Heart left ventricle (tissue), 16 donors: ENCODE measurements at regions not wholly inside any gene's neighbourhood (a gene's known extent, or its start where the extent isn't known, plus 50 kb on each side); places are given as distances from the start of the nearest gene placed in this dataset.

ENCODE experiments used
- ATAC-seq, 4 donors: fragments of 200-7000 bp; cut with Tn5 transposase; one replicate each; pipeline ENCODE4 v1.9.1; 2020 to 2022; ENCODE audit warnings: moderate library complexity in 4 of 4, mild to moderate bottlenecking in 3 of 4, moderate number of reproducible peaks in 1 of 4
- DNase-seq, 5 donors: peaks; one replicate each; pipeline ENCODE4 v3.0.0-alpha.2; 2020
- H3K27ac ChIP-seq, 12 donors: fragments of 200-600 bp; sonication (generic) in 4 of 12; one replicate each; pipeline versions ENCODE4 v1.5.0 to v1.8.0; 2016 to 2022; ENCODE audit warnings: mild to moderate bottlenecking in 2 of 12
- H3K27me3 ChIP-seq, 9 donors: fragments of 200-600 bp; sonication (generic) in 2 of 9; one replicate each; pipeline versions ENCODE4 v1.5.1 to v1.8.0; 2016 to 2022; ENCODE audit warnings: mild to moderate bottlenecking in 3 of 9
- H3K36me3 ChIP-seq, 9 donors: fragments of 200-600 bp; sonication (generic) in 2 of 9; one replicate each; pipeline versions ENCODE4 v1.5.0 to v1.8.0; 2018 to 2022; ENCODE audit warnings: mild to moderate bottlenecking in 2 of 9
- H3K4me1 ChIP-seq, 12 donors: fragments of 200-600 bp; sonication (generic) in 4 of 12; one replicate each; pipeline versions ENCODE4 v1.5.0 to v1.8.0; 2016 to 2022; ENCODE audit warnings: mild to moderate bottlenecking in 3 of 12
- H3K4me3 ChIP-seq, 12 donors: fragments of 200-600 bp; sonication (generic) in 4 of 12; one replicate each; pipeline versions ENCODE4 v1.5.0 to v1.8.0; 2017 to 2022; ENCODE audit warnings: mild to moderate bottlenecking in 9 of 12, moderate library complexity in 4 of 12
- H3K9me3 ChIP-seq, 12 donors: fragments of 200-600 bp; sonication (generic) in 4 of 12; one replicate each; pipeline versions ENCODE4 v1.5.0 to v1.8.0; 2016 to 2022; ENCODE audit warnings: mild to moderate bottlenecking in 1 of 12
- CTCF ChIP-seq, 12 donors: fragments of 200-600 bp; sonication (generic) in 4 of 12; IDR thresholded peaks; one replicate each; pipeline versions ENCODE4 v1.5.0 to v1.8.0; 2018 to 2022; ENCODE audit warnings: antibody characterized with exemption in 12 of 12, mild to moderate bottlenecking in 5 of 12
- POLR2A ChIP-seq, 2 donors: fragments of 450-650 bp; IDR thresholded peaks; one replicate each; pipeline ENCODE4 v1.6.1; 2017; ENCODE audit warnings: antibody characterized with exemption in 2 of 2, mild to moderate bottlenecking in 2 of 2, moderate library complexity in 2 of 2
- WGBS, 4 donors: extraction: QIAGEN DNeasy Blood & Tissue Kit in 2 of 4; methylation state at CpG; one replicate each; pipeline versions ENCODE4 v1.1.5 to v1.1.7; 2013 to 2018; 5-methylcytosine and 5-hydroxymethylcytosine counted together
- intact Hi-C, 10 donors: fragments of 100-400 bp; cut with DNase I; formaldehyde crosslinking; loops; one replicate each; pipeline versions ENCODE4 v1.11.1 to v1.14.2; 2022
- donor health status: ischemic (EF 13 %, LVEDD 7.1; RV severe dilation, severe dysfunction).
- donor health status: healthy with polysubstance abuse.
- donor health status: DM: no; HTN: yes; CAD: no.
- donor health status: DM: no; HTN: no; CAD: no.
- donor health status: ischemic (EF 25% LVEDD 6.9; RV normal size, moderate dysfunction).
- donor health status: ischemic (EF 25% LVEDD 5.7; RV mildly dilated, moderate dysfunction).
- donor health status: healthy.
- donor health status: DM: yes; HTN: yes; CAD: no.
- donor health status: ischemic (EF 35%, LVEDD 5.7; RV mildly dilated, moderate dysfunction).
- donor health status: nonischemic (EF 11% LVEDD 7.7; RV severe dilation, severe dysfunction).
- donor health status: DM: yes; HTN: yes; CAD: no.
- donor health status: PGD.
- donor health status: ischemic (EF 29% LVEDD 5.4; RV normal size, mild dysfunction).
- donor health status: nonischemic (EF 23%, LVEDD 6.1; RV moderate dilation, normal function).

GRCh38 chr16:16956376-16956775 is 514.4 kb downstream of the XYLT1 start:
- intact Hi-C loops = no loop called here
- H3K27ac ChIP-seq = no peak overlapping the region
- 54 to 60% (median 57%) methylated on average over 2 of the region's 2 CpGs for WGBS, 4 donors
- H3K9me3 ChIP-seq = no peaks in the 10 kb centered on the region
- DNase-seq = no peak
- H3K4me1 ChIP-seq = no peaks in the 10 kb centered on the region
- no peak for ATAC-seq
- no peaks in the 10 kb centered on the region for H3K36me3 ChIP-seq
- peaks cover 0 to 8% (median 0%) of the 10 kb centered on the region in 9 donors for H3K27me3 ChIP-seq
- no peak for TF ChIP-seq POLR2A (IDR thresholded peaks at IDR 0.05)
- no peak for TF ChIP-seq CTCF (IDR thresholded peaks at IDR 0.05)
- H3K4me3 ChIP-seq = no peak overlapping the region

DNA sequence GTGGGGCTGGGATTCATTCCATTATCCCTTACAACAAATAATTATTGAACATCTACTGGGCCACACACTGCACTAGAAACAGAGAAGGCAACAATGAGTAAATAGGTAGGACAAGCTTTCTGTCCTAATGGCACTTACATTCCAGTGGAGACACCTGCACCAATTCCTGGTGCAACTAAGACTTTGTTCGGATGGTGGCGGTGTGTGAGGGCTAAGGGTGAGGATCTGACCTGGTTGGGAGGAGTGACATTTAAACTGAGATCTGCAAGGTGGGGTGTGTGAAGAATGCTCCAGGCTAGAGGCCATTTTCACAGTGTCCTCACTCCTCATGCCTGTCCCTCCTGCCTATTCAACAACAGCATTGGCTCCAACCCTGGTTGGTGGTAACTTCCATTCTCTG is 510.0 kb downstream of the XYLT1 start:
- intact Hi-C loops = no loop called here
- no peak for DNase-seq
- no peaks in the 10 kb centered on the region for H3K9me3 ChIP-seq
- H3K36me3 ChIP-seq = no peaks in the 10 kb centered on the region
- no peak for ATAC-seq
- peaks cover 0 to 8% (median 0%) of the 10 kb centered on the region in 9 donors for H3K27me3 ChIP-seq
- no peak overlapping the region for H3K27ac ChIP-seq
- no peaks in the 10 kb centered on the region for H3K4me1 ChIP-seq
- WGBS, 4 donors = 75 to 89% (median 80%) methylated on average over 2 of the region's 2 CpGs
- H3K4me3 ChIP-seq = no peak overlapping the region
- TF ChIP-seq POLR2A (IDR thresholded peaks at IDR 0.05) = no peak
- TF ChIP-seq CTCF (IDR thresholded peaks at IDR 0.05) = no peak

GRCh38 chr16:16966439-16966838 is 504.3 kb downstream of the XYLT1 start:
- intact Hi-C loops = no loop called here
- DNase-seq = no peak
- H3K36me3 ChIP-seq = no peaks in the 10 kb centered on the region
- H3K4me1 ChIP-seq = no peaks in the 10 kb centered on the region
- peaks cover 0 to 12% (median 0%) of the 10 kb centered on the region in 9 donors for H3K27me3 ChIP-seq
- no peak overlapping the region for H3K27ac ChIP-seq
- WGBS, 4 donors = 43 to 61% (median 55%) methylated on average over 2 of the region's 2 CpGs
- ATAC-seq = no peak
- H3K4me3 ChIP-seq = no peak overlapping the region
- peaks cover 0 to 8% (median 0%) of the 10 kb centered on the region in 12 donors for H3K9me3 ChIP-seq
- TF ChIP-seq CTCF (IDR thresholded peaks at IDR 0.05) (no peak), POLR2A (IDR thresholded peaks at IDR 0.05) (no peak)

- no peak for TF ChIP-seq CTCF (IDR thresholded peaks at IDR 0.05)
- no peak for TF ChIP-seq POLR2A (IDR thresholded peaks at IDR 0.05)
- Histone ChIP-seq H3K27ac (no peak overlapping the region), H3K36me3 (no peaks in the 10 kb centered on the region), H3K4me3 (no peak overlapping the region), H3K4me1 (no peaks in the 10 kb centered on the region), H3K27me3 (peaks cover 0 to 12% (median 0%) of the 10 kb centered on the region in 9 donors), H3K9me3 (peaks cover 0 to 8% (median 0%) of the 10 kb centered on the region in 12 donors)
- no peak for DNase-seq
- intact Hi-C loops = no loop called here
- no peak for ATAC-seq
- 88 to 96% (median 91%) methylated on average over 1 of the region's 1 CpG for WGBS, 4 donors
Measured at GRCh38 chr16:16971042-16971441, 499.7 kb downstream of the XYLT1 start.
